ENCODE measurements at regions not wholly inside any gene's neighbourhood (a gene's known extent, or its start where the extent isn't known, plus 50 kb on each side); places are given as distances from the start of the nearest gene placed in this dataset.

GRCh38 chr6:105884011-105884410 lies 202.1 kb upstream of the PRDM1 start:
- Histone ChIP-seq H3K36me3 (no peaks in the 10 kb centered on the region), H3K4me3 (ENCODE audit: low read depth in 1 of 2, low read length in 1 of 2) (no peak overlapping the region), H3K27ac (no peak overlapping the region), H3K9me3 (no peaks in the 10 kb centered on the region), H3K4me1 (ENCODE audit: control insufficient read depth in 1 of 2, insufficient read depth in 1 of 2, low read depth in 1 of 2, low read length in 1 of 2) (peaks cover 9 to 12% of the 10 kb centered on the region in 2 experiments), H3K27me3 (no peaks in the 10 kb centered on the region)
- no peak for TF ChIP-seq CTCF (IDR thresholded peaks at IDR 0.05)

- Histone ChIP-seq H3K36me3 (no peaks in the 10 kb centered on the region), H3K9me3 (no peaks in the 10 kb centered on the region), H3K27me3 (no peaks in the 10 kb centered on the region), H3K27ac (no peak overlapping the region), H3K4me1 (ENCODE audit: control insufficient read depth in 1 of 2, insufficient read depth in 1 of 2, low read depth in 1 of 2, low read length in 1 of 2) (peaks cover 9 to 12% of the 10 kb centered on the region in 2 experiments), H3K4me3 (ENCODE audit: low read depth in 1 of 2, low read length in 1 of 2) (no peak overlapping the region)
- no peak for TF ChIP-seq CTCF (IDR thresholded peaks at IDR 0.05)
Measured at GRCh38 chr6:105882828-105883227, 203.3 kb upstream of the PRDM1 start.

- Histone ChIP-seq H3K27ac (no peak overlapping the region), H3K4me1 (ENCODE audit: control insufficient read depth in 1 of 2, insufficient read depth in 1 of 2, low read depth in 1 of 2, low read length in 1 of 2) (peaks cover 9 to 12% of the 10 kb centered on the region in 2 experiments), H3K27me3 (no peaks in the 10 kb centered on the region), H3K4me3 (ENCODE audit: low read depth in 1 of 2, low read length in 1 of 2) (no peak overlapping the region), H3K9me3 (no peaks in the 10 kb centered on the region), H3K36me3 (no peaks in the 10 kb centered on the region)
- TF ChIP-seq CTCF (IDR thresholded peaks at IDR 0.05): no peak
Measured at GRCh38 chr6:105882121-105882803, 203.9 kb upstream of the PRDM1 start.

- no peaks in the 10 kb centered on the region for H3K27me3 ChIP-seq
- TF ChIP-seq CTCF (IDR thresholded peaks at IDR 0.05): no peak
- peaks cover 9 to 12% of the 10 kb centered on the region in 2 experiments for H3K4me1 ChIP-seq (ENCODE audit: control insufficient read depth in 1 of 2, insufficient read depth in 1 of 2, low read depth in 1 of 2, low read length in 1 of 2)
- no peaks in the 10 kb centered on the region for H3K9me3 ChIP-seq
- no peaks in the 10 kb centered on the region for H3K36me3 ChIP-seq
- H3K4me3 ChIP-seq (ENCODE audit: low read depth in 1 of 2, low read length in 1 of 2): no peak overlapping the region
- no peak overlapping the region for H3K27ac ChIP-seq
Measured at GRCh38 chr6:105881608-105882007, 204.5 kb upstream of the PRDM1 start.

GRCh38 chr6:105880030-105880492 lies 206.1 kb upstream of the PRDM1 start:
- no peaks in the 10 kb centered on the region for H3K27me3 ChIP-seq
- no peaks in the 10 kb centered on the region for H3K9me3 ChIP-seq
- H3K27ac ChIP-seq: peak overlapping the region; percentile 48
- H3K4me1 ChIP-seq (ENCODE audit: control insufficient read depth in 1 of 2, insufficient read depth in 1 of 2, low read depth in 1 of 2, low read length in 1 of 2): peaks cover 9 to 12% of the 10 kb centered on the region in 2 experiments
- peak overlapping the region; percentile 0 to 8 for H3K4me3 ChIP-seq (ENCODE audit: low read depth in 1 of 2, low read length in 1 of 2)
- no peaks in the 10 kb centered on the region for H3K36me3 ChIP-seq
- TF ChIP-seq CTCF (IDR thresholded peaks at IDR 0.05): no peak
